ENCODE measurements at regions not wholly inside any gene's neighbourhood (a gene's known extent, or its start where the extent isn't known, plus 50 kb on each side); places are given as distances from the start of the nearest gene placed in this dataset.
A peak's percentile ranks its signal among the peaks of the same experiment; 100 is the strongest.
"Not testable (repeated sequence)": the region's sequence is repeated elsewhere in the genome, so short reads cannot be mapped to it uniquely, and the experiment has no call there.

- TF ChIP-seq CTCF (IDR thresholded peaks at IDR 0.05) = no peak
- Mint-ChIP-seq H3K27me3 (ENCODE audit: insufficient read depth) (no peaks in the 10 kb centered on the region), H3K9me3 (peaks cover 5% of the 10 kb centered on the region), H3K4me1 (ENCODE audit: low read depth) (peaks cover 83% of the 10 kb centered on the region), H3K27ac (peak overlapping the region; percentile 89), H3K36me3 (ENCODE audit: low read depth) (peaks cover 12% of the 10 kb centered on the region; the same call in 1 of the 2 replicates), H3K4me3 (peak overlapping the region; percentile 75)
- DNase-seq = peak; percentile 97
These were observed 456.8 kb upstream of the KLF6 start for GRCh38 chr10:4241724-4242345.

- Mint-ChIP-seq H3K9me3 (peaks cover 6% of the 10 kb centered on the region), H3K4me1 (ENCODE audit: low read depth) (peaks cover 72% of the 10 kb centered on the region), H3K36me3 (ENCODE audit: low read depth) (peaks cover 22% of the 10 kb centered on the region), H3K27me3 (ENCODE audit: insufficient read depth) (no peaks in the 10 kb centered on the region), H3K27ac (peak overlapping the region; percentile 89), H3K4me3 (peak overlapping the region; percentile 75)
- no peak for TF ChIP-seq CTCF (IDR thresholded peaks at IDR 0.05)
- peak; percentile 59 for DNase-seq
These were observed 455.7 kb upstream of the KLF6 start for GRCh38 chr10:4240608-4241197.

GRCh38 chr10:4239186-4239585 lies 454.2 kb upstream of the KLF6 start:
- Mint-ChIP-seq H3K4me1 (ENCODE audit: low read depth) (peaks cover 57% of the 10 kb centered on the region), H3K27ac (peak overlapping the region; percentile 14; the same call in 1 of the 2 replicates), H3K36me3 (ENCODE audit: low read depth) (peaks cover 22% of the 10 kb centered on the region), H3K9me3 (peaks cover 6% of the 10 kb centered on the region), H3K27me3 (ENCODE audit: insufficient read depth) (no peaks in the 10 kb centered on the region), H3K4me3 (no peak overlapping the region)
- TF ChIP-seq CTCF (IDR thresholded peaks at IDR 0.05) = no peak
- no peak for DNase-seq

GRCh38 chr10:4236905-4237304 lies 451.9 kb upstream of the KLF6 start:
- H3K4me3 Mint-ChIP-seq; H3K27me3 Mint-ChIP-seq (ENCODE audit: insufficient read depth); H3K27ac Mint-ChIP-seq; DNase-seq: not testable (repeated sequence)
- H3K36me3 Mint-ChIP-seq (ENCODE audit: low read depth) = peaks cover 22% of the 10 kb centered on the region
- H3K4me1 Mint-ChIP-seq (ENCODE audit: low read depth) = peaks cover 34% of the 10 kb centered on the region
- peaks cover 15% of the 10 kb centered on the region for H3K9me3 Mint-ChIP-seq

GRCh38 chr10:4234661-4235060 lies 449.7 kb upstream of the KLF6 start:
- DNase-seq = no peak
- TF ChIP-seq CTCF (IDR thresholded peaks at IDR 0.05) = no peak
- Mint-ChIP-seq H3K27ac (no peak overlapping the region), H3K9me3 (peaks cover 15% of the 10 kb centered on the region), H3K4me1 (ENCODE audit: low read depth) (peaks cover 11% of the 10 kb centered on the region), H3K27me3 (ENCODE audit: insufficient read depth) (no peaks in the 10 kb centered on the region), H3K4me3 (no peak overlapping the region), H3K36me3 (ENCODE audit: low read depth) (peaks cover 22% of the 10 kb centered on the region)

GRCh38 chr10:4231439-4231838 lies 446.4 kb upstream of the KLF6 start:
- DNase-seq = no peak
- Mint-ChIP-seq H3K36me3 (ENCODE audit: low read depth) (peaks cover 6% of the 10 kb centered on the region; the same call in 1 of the 2 replicates), H3K27ac (no peak overlapping the region), H3K4me1 (ENCODE audit: low read depth) (no peaks in the 10 kb centered on the region), H3K4me3 (no peak overlapping the region), H3K9me3 (peaks cover 9% of the 10 kb centered on the region), H3K27me3 (ENCODE audit: insufficient read depth) (peaks cover 1% of the 10 kb centered on the region; the same call in 1 of the 2 replicates)
- no peak for TF ChIP-seq CTCF (IDR thresholded peaks at IDR 0.05)

Measured in HFFc6 (cell line).